Keratinocyte (primary cell): ENCODE measurements at regions not wholly inside any gene's neighbourhood (a gene's known extent, or its start where the extent isn't known, plus 50 kb on each side); places are given as distances from the start of the nearest gene placed in this dataset.

Source experiments
- DNase-seq: peaks from one replicate; pipeline ENCODE4 v3.0.0-alpha.2; 2011; ENCODE audit warnings: low read depth, missing footprints, low spot score
- FAIRE-seq: peaks from 2 replicates; lab custom pipeline; 2011; peaks lifted over from hg19 to GRCh38; lab: Jason Lieb, UNC
- H2AFZ ChIP-seq: 2 replicates; pipeline ENCODE4 v1.6.0; 2012; ENCODE audit warnings: low read length, control low read depth, inconsistent platforms; ENCODE audit not compliant: control insufficient read depth
- H3K27ac ChIP-seq: 2 replicates; pipeline ENCODE4 v1.5.1; 2011; ENCODE audit warnings: low read length; ENCODE audit not compliant: control insufficient read depth, insufficient read depth
- H3K27me3 ChIP-seq: 3 replicates; pipeline ENCODE4 v1.6.0; 2011; ENCODE audit warnings: low read length; ENCODE audit not compliant: control insufficient read depth, insufficient read depth; ENCODE audit errors: extremely low read depth
- H3K36me3 ChIP-seq, 2 experiments: 2 replicates in 1 of 2; 3 replicates in 1 of 2; pipeline ENCODE4 v1.5.1; 2011; ENCODE audit warnings: low read length in 2 of 2, mild to moderate bottlenecking in 1 of 2; ENCODE audit not compliant: control insufficient read depth in 2 of 2, insufficient read depth in 2 of 2; ENCODE audit errors: extremely low read depth in 1 of 2
- H3K4me1 ChIP-seq: 3 replicates; pipeline ENCODE4 v1.5.1; 2011; ENCODE audit warnings: low read length; ENCODE audit not compliant: control insufficient read depth, insufficient read depth; ENCODE audit errors: extremely low read depth
- H3K4me2 ChIP-seq: 3 replicates; pipeline ENCODE4 v1.6.0; 2011; ENCODE audit warnings: low read depth, low read length; ENCODE audit not compliant: control insufficient read depth, insufficient read depth; ENCODE audit errors: extremely low read depth
- H3K4me3 ChIP-seq, 3 experiments: fragments of 200-600 bp in 1 of 3; sonication (generic) in 1 of 3; 2 replicates in 2 of 3; 3 replicates in 1 of 3; pipeline ENCODE4 v1.5.1; 2011 to 2016; ENCODE audit warnings: low read length in 3 of 3, mild to moderate bottlenecking in 3 of 3, control low read depth in 2 of 3, inconsistent platforms in 1 of 3, low read depth in 1 of 3, mixed read lengths in 1 of 3, mixed run types in 1 of 3, moderate library complexity in 1 of 3; ENCODE audit not compliant: control insufficient read depth in 2 of 3, insufficient read depth in 2 of 3; ENCODE audit errors: extremely low read depth in 1 of 3
- H3K79me2 ChIP-seq: 2 replicates; pipeline ENCODE4 v1.6.0; 2012; ENCODE audit warnings: low read length; ENCODE audit not compliant: control insufficient read depth, insufficient read depth
- H3K9ac ChIP-seq: 3 replicates; pipeline ENCODE4 v1.6.0; 2011; ENCODE audit warnings: low read length; ENCODE audit not compliant: control insufficient read depth, insufficient read depth; ENCODE audit errors: extremely low read depth
- H3K9me1 ChIP-seq: 3 replicates; pipeline ENCODE4 v1.6.0; 2011; ENCODE audit warnings: low read length; ENCODE audit not compliant: control insufficient read depth, insufficient read depth; ENCODE audit errors: extremely low read depth
- H3K9me3 ChIP-seq: 2 replicates; pipeline ENCODE4 v1.5.1; 2012; ENCODE audit warnings: low read depth, low read length; ENCODE audit not compliant: control insufficient read depth
- H4K20me1 ChIP-seq: 3 replicates; pipeline ENCODE4 v1.6.0; 2011; ENCODE audit warnings: low read length; ENCODE audit not compliant: control insufficient read depth, insufficient read depth; ENCODE audit errors: extremely low read depth
- CTCF ChIP-seq, 3 experiments: IDR thresholded peaks in 1 of 3; conservative IDR thresholded peaks in 1 of 3; optimal IDR thresholded peaks in 1 of 3; 2 replicates in 2 of 3; 3 replicates in 1 of 3; pipeline versions ENCODE3 to v1.5.1; 2011; ENCODE audit warnings: low read length in 3 of 3, mild to moderate bottlenecking in 3 of 3, moderate library complexity in 2 of 3, control low read depth in 1 of 3, inconsistent platforms in 1 of 3; ENCODE audit not compliant: insufficient read depth in 2 of 3; ENCODE audit errors: extremely low read depth in 1 of 3
- EZH2 ChIP-seq: IDR thresholded peaks from one replicate; pipeline ENCODE4 v1.6.1; 2012; ENCODE audit warnings: inconsistent platforms, mild to moderate bottlenecking, low read length, moderate library complexity
- dilution Hi-C: fragments of 300-500 bp; cut with MboI; formaldehyde crosslinking; loops from one replicate; pipeline ENCODE4 v1.7.0; 2020; ENCODE audit warnings: low sequenced_read_pairs; ENCODE audit not compliant: extremely low pct_ligation_motif_present

GRCh38 chr1:69290291-69290690 is 277.4 kb upstream of the LRRC7 start:
- H3K79me2 ChIP-seq = no peaks in the 10 kb centered on the region
- H3K4me3 ChIP-seq = no peak overlapping the region
- no peaks in the 10 kb centered on the region for H3K27me3 ChIP-seq
- H3K27ac ChIP-seq = no peak overlapping the region
- no peak for FAIRE-seq
- no peaks in the 10 kb centered on the region for H3K4me1 ChIP-seq
- dilution Hi-C loops = no loop called here
- no peak overlapping the region for H3K9ac ChIP-seq
- H3K36me3 ChIP-seq = no peaks in the 10 kb centered on the region
- no peak overlapping the region for H3K4me2 ChIP-seq
- no peak for DNase-seq
- TF ChIP-seq CTCF (optimal IDR thresholded peaks at IDR 0.05 in 1 of 3, IDR thresholded peaks at IDR 0.05 in 1 of 3, conservative IDR thresholded peaks at IDR 0.05 in 1 of 3; ENCODE audit: extremely low read depth in 1 of 3, insufficient read depth in 2 of 3, low read length in 3 of 3) = no peak
- TF ChIP-seq EZH2 = no peak
- H2AFZ ChIP-seq = no peak overlapping the region
- no peaks in the 10 kb centered on the region for H3K9me1 ChIP-seq
- H3K9me3 ChIP-seq = no peaks in the 10 kb centered on the region
- H4K20me1 ChIP-seq = no peaks in the 10 kb centered on the region

- Histone ChIP-seq H3K36me3 (no peaks in the 10 kb centered on the region), H3K9me1 (no peaks in the 10 kb centered on the region), H3K4me1 (no peaks in the 10 kb centered on the region), H3K4me3 (no peak overlapping the region), H3K9ac (no peak overlapping the region), H3K27ac (no peak overlapping the region), H3K9me3 (no peaks in the 10 kb centered on the region), H3K4me2 (no peak overlapping the region), H3K27me3 (no peaks in the 10 kb centered on the region), H3K79me2 (no peaks in the 10 kb centered on the region), H4K20me1 (no peaks in the 10 kb centered on the region), H2AFZ (no peak overlapping the region)
- FAIRE-seq (no peak), DNase-seq (no peak)
- no peak for TF ChIP-seq CTCF (optimal IDR thresholded peaks at IDR 0.05 in 1 of 3, IDR thresholded peaks at IDR 0.05 in 1 of 3, conservative IDR thresholded peaks at IDR 0.05 in 1 of 3; ENCODE audit: extremely low read depth in 1 of 3, insufficient read depth in 2 of 3, low read length in 3 of 3)
- dilution Hi-C loops = no loop called here
These were observed 276.2 kb upstream of the LRRC7 start for GRCh38 chr1:69291541-69291940.
